Umbilical cord (tissue), 1 donor: ENCODE measurements at regions not wholly inside any gene's neighbourhood (a gene's known extent, or its start where the extent isn't known, plus 50 kb on each side); places are given as distances from the start of the nearest gene placed in this dataset.

Source experiments
- DNase-seq: peaks from one replicate; pipeline ENCODE4 v3.0.0-alpha.2; 2015; ENCODE audit warnings: low spot score

DNA sequence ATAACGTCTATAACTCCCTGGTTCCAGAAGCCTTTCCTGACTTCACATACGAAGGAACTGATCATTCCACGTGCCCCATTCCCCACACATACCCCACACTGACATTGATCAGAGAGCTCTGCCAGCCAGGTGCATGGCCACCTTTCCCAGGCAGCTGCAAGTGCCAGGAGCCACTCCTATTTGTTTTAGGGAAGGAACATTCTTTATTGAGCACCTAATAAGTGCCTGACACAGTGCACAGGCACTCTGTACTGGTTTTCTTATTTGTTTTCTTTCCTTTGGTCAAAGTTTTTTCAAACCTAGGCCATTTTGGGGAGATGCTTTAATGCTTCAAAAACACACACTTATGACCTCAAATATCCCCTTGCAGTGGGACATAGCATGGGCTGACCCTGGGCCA lies 50.0 kb downstream of the PITPNM2 start:
- no peak for DNase-seq

DNA sequence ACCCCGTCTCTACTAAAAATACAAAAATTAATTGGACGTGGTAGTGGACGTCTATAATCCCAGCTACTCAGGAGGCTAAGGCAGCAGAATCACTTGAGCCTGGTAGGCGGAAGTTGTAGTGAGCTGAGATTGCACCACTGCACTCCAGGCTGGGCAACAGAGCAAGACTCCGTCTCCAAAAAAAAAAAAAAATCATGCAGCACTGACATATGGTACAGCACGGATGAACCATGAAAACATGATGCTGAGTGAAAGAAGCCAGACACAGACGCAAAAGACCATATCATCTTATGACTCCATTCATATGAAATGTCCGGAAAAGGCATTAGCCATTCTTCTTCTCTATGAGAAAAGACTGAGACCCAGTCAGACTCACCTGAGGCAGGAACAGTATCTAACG lies 50.4 kb downstream of the PITPNM2 start:
- no peak for DNase-seq

DNA sequence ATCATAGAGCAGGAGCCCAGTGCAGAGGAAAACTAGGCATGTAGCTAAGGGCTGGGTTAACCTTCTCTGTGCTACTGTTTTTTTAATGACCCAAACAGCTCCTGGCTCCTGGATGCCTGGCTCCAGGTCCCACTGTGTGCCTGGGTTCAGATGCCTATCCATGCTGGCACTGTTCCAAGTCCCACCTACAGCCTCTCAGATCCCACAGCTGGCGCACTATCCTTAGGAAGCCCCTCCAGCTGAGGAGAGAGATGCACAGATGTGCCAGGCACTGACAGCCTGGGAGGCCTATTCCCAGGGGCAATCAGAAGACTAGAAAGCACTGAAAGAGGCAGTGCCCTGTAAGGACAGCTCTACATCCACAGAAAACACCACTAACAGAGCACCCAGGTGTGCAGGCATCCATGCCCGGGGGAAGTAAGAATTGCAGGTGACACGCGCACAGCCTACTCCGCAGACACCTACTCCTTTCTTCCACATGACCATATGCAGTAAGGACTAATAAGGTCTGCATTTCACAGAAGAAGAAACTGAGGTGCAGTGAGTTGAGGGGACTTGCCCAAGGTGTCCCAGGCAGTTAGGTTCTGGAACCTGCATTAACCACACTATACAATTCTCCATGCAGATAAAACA lies 51.2 kb downstream of the PITPNM2 start:
- no peak for DNase-seq

DNA sequence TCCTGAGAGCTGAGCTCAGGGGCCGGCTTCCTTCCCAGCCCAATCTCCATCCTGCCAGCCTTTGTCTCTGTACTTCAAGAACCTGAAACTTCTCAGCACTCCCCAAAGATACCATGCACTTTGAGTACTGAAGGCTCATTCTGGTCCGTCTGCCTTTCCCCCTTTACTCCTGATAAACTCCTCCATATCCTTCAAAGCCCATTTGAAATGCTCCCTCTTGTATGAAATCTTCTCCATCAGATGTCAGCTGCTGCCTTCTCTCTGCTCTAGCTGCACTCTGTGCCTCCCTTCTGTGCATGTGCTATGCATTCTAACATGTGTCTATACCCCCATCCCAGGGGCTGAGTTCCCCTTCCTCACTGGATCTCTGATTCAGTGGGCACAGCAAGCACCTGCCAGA lies 52.1 kb downstream of the PITPNM2 start:
- no peak for DNase-seq

GRCh38 chr12:123097561-123098084 lies 53.3 kb downstream of the PITPNM2 start:
- peak; percentile 54 for DNase-seq

GRCh38 chr12:123096741-123097140 lies 54.1 kb downstream of the PITPNM2 start:
- DNase-seq, result no peak

GRCh38 chr12:123096182-123096581 lies 54.7 kb downstream of the PITPNM2 start:
- DNase-seq, result no peak

DNA sequence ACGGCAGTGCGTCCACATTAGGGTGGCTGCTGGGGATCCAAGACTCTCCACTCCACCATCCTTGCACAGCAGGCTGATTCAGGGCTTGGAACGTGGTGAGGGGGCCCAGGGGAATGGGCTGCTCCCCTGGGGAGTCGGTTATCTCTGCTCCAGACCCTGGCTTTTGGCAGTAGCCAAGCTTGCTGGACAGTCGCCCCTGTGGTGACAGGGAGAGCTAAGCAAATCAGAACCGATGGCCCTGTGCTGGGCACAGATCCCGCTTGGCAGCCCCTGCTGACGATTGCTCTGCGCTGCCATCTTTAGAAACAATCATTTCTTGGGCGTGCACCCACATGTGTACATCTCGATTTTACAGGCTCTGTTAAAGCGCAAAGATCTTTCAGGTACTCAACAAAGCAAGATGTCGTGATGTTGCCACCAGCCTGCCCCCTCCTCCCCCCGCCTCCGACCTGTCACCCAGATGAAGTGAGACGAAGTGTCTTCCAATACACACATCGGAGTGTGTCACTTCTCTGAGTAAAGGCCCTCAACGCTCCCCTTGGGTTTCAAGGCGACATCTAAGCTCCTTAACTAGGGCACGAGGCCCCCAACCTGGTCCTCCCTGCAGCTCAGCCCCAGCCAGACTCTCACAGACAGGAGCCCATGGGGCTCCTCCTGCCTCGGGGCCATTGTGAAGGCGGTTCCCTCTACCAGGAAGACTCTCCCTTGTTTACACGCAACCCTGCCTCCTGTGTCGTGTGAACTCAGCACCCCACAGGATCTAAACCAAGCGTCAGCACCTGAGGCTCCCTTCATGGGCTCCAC lies 55.6 kb downstream of the PITPNM2 start:
- DNase-seq, result no peak

- no peak for DNase-seq
Measured at GRCh38 chr12:123094349-123095077, 56.4 kb downstream of the PITPNM2 start.

DNA sequence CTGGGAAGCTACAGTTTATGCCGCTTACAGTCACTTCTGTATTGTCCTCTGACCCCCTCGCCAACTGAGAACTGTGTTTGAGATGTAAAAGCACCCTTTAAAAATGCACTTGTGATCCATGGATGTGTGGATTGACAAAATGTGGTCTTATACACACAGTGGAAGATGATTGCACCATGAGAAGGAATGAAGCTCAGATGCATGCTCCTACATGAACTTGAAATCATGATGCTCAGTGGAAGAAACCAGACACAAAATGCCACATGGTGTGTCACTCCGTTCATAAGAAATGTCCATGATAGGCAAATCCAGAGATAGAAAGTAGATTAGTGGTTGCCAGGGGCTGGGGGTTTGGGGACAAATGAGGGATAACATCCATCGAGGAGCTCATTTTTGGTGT lies 58.0 kb downstream of the PITPNM2 start:
- DNase-seq, result no peak

GRCh38 chr12:123091230-123092150 lies 59.4 kb downstream of the PITPNM2 start:
- no peak for DNase-seq

GRCh38 chr12:123089631-123090353 lies 61.1 kb downstream of the PITPNM2 start:
- no peak for DNase-seq

DNA sequence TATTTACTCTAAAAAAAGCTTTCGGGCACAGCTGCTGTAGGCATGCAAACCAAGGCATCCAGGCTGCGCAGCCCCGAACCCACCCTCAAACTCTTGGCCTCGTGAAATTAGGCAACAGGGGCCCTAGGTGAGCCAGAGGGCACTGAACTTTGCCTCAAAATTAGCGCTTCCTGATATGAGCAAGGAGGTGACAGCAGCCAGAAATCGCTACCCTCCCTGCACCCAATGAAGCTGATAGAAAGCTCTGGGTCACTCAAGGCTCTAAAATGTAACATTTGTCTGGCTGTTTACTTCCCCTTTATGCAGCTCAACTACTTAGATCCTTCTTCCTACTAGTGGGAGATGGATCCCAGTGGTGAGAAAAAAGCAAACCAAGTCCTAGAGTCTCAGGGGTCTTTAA lies 61.8 kb downstream of the PITPNM2 start:
- no peak for DNase-seq

- DNase-seq, result no peak
Measured at GRCh38 chr12:123085730-123086487, 65.0 kb downstream of the PITPNM2 start.

GRCh38 chr12:123085066-123085465 lies 65.8 kb downstream of the PITPNM2 start:
- DNase-seq, result no peak

DNA sequence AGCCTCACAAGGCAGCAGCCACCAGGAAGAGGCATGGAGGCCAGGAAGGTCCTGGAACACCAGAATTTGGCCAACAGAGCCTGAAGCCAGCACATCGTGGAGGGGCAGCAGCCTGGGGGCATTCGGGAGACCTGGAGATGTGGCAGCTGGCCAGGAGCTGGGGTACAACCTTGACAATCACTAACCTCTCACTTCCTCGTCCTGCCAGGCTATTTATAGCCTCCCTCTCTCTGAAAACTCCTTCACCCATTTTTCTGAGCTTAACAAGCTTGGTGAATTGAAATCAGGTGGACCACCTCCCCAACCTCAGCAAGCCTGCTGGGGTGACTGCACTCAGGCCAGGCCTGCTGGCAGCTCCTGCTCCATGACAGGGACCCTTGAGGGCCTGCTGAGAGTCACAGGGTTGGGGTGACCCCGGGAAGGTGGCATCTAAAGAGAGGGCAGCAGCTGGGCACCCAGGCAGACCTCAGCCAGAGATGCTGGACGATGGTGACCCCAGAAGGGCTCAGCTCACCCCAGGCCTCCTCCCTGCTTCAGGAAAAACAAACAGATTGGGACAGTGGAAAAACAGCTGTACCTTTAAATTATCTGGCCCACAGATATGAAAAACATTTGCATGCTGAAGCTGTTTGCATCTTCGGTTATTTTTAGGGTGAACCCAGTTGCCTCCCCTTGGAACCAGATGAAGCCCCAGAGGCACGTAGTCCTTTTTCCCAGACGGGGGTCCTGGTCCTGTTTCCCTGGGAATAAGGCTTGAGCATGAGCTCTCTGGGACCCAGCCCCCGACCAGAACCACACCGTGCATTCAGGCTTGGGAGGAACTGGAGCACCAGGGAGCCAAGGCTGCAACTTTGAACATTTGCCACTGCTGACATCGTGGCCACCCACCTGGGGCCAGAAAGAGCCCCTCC lies 67.0 kb downstream of the PITPNM2 start:
- DNase-seq, result no peak

DNA sequence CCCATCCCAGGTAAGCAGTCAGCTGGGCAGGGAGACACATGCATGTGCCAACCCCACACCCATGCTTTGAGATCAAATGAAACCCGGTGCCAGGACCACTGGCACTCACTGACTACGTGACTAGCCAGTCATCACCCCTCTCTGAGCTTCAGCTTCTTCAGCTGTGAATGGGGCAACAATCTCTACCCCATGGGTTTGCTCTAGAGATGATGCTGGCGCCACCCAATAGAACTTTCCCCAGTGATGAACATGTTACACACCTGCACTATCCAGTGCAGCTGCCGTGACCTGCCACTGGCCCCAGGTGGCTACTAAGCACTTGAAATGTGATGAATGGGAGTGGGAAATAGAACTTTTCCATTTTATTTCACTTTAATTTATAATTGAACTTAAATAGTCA lies 70.3 kb downstream of the PITPNM2 start:
- no peak for DNase-seq

GRCh38 chr12:123078531-123079155 lies 72.2 kb downstream of the PITPNM2 start:
- DNase-seq, result no peak
